HG02884 (cell line): ENCODE measurements at regions not wholly inside any gene's neighbourhood (a gene's known extent, or its start where the extent isn't known, plus 50 kb on each side); places are given as distances from the start of the nearest gene placed in this dataset.

Experiments used
- ATAC-seq: cut with Tn5 transposase; IDR thresholded peaks from one replicate; pipeline ENCODE4 v1.9.1; 2021; ENCODE audit warnings: mild to moderate bottlenecking, moderate library complexity; ENCODE audit not compliant: unreplicated experiment

DNA sequence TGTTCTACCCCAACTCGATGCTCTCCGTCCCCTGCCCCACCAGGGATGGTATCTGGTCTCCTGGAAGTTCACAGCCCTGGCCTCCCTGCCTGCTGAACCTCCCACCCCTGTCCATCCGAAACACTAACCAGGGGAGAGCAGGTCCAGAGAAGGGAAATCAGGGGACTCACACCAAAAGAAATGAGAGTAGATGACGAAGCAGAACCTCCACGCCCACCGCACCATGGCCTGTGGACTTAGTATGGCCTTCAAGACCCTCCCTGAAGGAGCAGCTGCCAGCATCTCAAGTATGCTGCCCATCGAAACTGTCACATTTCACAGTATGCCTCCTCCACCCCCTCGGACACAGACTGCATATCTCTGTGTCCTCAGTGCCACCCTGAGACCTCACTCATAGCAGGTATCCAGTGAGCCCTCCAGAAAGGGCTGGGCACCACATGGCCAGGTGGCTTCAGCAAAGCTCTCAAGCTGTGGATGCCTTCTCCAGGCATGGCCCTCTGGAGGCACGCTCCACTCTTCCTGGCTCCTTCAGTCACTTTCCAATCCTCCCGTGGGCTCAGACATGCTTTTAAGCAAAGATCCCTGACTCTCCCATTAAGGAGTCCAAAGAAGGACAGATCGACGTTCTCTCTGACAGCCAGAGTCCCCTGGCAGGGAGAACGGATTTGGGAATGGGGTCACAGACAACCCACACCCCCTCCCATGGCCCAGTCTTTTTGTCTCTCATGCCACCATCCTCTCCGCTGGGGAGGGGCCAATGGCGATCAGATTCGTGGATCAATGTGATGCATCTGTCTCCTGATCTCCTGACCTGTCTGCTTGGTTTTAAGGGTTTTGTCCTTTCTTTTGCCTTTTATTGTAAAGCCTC lies 158.4 kb downstream of the ANKRD60 start:
- no peak for ATAC-seq

DNA sequence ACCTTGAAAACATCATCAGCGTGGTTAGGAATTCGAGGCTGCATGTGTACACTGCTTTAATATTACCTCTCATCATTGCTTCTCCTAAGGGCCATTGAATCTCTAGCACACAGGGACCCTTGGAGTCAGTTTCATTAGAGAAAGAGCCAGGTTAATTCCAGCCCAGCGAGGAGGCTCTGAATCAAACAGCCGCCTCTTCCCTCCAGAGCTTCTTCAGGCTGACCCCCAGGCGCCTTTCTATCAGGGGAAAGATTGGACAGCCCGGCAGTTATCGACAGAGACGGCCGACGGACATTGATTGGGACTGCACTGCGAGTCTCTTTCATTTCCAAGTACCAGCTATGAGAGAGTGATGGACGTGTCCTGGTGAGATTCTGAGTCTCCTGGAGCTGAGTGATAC lies 159.2 kb downstream of the ANKRD60 start:
- ATAC-seq, result no peak

DNA sequence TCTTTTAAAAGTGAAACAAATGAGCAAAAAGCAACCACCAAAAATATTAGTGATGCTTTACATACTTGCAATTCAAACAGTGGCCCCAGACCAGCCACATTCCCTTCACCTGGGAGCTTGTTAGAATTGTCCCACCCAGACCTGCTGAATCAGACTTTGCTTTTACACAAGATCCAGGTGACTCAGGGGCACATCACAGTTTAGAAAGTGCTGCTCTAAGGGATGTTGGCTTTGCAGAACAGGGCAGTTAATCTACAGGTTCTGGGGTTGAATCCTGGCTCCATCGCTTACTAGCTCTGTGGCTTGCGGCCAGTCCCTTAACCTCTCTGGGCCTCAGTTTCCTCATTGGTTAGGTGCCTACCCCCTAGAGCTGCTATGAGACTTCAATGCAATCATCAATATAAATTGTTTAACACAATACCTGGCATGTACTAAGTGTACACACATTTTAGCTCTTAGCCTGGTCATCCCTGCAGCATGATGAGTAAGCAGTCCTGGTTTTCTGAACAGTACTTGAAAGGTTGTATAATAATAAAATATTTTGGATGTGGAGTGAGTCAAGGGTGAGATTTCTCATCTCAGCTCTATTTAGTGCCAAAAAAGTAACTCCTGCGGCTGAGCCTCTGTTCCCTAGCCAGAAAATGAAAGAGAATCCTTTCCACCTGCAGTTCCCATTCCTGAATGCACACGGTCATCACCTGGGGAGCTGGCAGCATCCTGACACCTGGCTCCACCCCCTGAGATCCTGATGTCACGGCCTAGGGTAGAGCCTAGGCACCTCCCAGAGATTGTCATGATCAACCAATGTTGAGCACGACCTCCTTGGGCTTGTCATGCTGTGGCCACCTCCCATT lies 162.7 kb downstream of the ANKRD60 start:
- ATAC-seq, result no peak

DNA sequence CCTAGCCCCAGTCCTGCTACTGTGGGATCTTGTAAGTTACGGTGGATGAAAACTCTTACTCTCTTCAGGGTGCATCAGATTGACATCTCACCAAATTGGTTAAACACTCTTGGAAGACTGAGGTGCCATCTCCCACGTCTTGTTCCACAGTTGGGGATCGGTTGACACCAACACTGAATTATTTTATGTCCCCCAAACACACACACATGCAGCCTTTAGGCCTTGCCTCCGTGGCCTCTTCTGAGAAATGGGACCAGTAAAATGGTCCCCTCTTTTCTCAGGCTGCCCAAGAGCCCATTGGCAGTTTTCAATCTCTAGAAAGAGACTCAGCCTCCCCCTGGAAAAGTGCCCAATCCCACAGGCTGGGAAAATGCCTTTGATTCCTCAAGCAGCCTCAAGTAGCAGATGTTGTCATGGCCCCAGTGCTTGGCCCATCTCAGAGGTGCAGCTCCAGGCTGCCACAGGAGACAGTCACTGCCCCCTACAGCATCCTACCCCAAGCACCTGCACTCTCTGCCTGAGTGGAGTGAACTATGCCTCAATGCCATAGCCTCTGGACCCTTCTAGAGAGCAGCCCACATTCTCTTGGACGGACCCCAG lies 163.9 kb downstream of the ANKRD60 start:
- no peak for ATAC-seq

DNA sequence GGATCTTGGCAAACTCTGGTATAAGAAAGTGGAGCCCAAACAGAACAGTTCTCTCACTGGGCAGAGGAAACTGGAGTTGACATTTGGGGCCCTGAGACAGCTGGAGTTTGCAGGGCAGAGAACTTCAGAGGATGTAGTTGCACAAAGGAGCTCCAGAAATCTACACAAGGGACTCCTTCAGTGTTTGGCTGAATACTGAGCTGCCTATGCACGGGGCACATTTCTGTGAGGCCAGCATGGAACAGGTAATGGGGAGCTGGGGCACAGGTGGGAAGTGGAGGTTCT lies 169.3 kb downstream of the ANKRD60 start:
- no peak for ATAC-seq

DNA sequence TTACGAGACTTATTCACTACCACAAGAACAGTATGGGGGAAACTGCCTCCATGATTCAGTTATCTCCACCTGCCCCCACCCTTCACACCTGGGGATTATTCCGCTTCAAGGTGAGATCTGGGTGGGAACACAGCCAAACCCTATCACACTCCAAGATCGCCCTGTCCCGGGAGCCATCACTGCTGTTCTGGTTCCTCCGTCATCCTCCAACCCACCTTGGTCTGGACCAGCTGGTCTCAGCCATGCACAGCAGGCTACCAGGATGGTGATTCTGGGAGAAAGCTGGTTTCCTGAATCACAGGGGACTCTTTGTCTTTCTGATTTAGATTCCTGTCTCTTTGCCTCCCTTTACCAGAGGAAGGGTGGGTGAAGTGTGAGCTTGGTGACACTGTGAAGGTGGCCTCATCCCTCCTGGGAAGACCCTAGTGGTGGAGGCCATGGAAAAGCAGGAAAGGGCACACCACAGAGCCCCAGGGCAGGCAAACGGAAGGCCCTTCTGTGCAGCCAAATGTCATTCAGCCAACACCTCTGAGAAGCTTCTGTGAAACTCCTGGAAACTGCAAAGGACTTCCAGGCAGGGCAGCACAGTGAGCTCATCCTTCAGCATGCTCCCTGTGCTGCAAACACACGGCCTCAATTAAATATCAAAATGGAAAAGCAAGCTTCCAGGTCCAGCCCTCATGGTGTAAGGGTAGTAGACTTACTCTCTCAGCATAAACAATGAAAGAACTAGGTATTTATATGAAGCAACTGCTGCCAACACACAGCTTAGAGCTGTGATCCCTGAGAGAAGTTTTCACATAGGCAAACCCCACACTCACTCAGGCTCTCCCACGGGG lies 169.8 kb downstream of the ANKRD60 start:
- no peak for ATAC-seq

DNA sequence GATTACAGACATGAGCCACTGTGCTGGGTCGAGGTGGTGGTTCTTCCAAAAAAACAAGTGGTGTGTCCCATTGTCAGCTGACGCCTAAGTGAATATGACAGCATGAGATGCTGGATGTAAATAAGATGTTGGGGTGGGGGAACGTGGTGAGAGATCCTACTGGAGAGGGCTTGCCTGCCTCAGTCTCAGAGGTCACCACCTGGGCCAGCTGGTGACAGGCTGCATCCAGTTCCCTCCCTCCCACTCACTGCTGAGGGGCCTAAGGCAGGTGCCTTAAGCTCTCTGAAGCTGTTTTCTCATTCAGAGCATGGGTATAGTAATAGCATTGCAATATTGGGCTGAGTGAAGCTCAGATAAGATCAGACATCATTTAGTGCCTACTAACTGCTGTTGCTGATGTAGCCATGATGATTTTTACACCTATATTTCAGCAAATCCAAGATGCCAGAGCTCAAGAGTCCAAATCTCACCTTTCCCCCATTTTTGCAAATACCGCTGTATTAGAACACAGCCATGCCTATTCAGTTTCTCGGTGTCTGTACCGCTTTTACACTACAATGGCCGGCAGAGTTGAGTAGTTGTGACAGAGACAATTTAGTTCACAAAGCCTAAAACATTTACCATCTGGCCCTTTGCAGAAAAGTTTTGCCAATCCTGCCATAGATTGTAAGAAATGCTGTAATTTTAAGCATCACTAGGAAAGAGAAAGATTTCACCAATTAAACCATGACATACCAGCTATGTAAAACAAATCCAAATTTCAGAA lies 171.3 kb downstream of the ANKRD60 start:
- ATAC-seq, result no peak

DNA sequence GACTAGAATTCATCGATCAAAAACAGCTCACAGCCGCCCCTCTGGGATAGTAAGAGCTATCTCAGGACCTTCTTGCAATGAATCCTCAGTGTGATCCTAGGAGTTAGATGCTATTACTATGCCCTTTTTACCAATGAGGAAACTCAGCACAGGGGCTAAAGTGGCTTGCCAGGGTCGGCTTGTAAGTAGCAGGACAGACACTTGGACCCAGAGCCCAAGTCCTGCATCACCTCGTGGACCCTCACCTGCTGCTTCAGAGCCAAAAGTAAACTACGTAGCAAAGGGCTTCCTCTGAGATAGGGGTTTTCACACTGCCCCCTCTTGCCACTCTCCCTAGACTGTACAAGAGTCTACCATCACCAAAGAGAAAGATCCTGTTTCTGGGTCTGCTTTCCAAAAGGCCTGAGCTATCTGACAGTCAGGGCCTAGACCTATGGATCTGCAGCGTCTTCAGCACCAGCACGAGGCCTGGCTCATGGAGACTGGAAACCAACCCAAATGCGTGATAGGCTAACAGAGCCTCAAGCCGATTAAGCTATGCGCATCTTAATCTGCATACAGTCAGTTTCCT lies 172.3 kb downstream of the ANKRD60 start:
- ATAC-seq, result no peak

DNA sequence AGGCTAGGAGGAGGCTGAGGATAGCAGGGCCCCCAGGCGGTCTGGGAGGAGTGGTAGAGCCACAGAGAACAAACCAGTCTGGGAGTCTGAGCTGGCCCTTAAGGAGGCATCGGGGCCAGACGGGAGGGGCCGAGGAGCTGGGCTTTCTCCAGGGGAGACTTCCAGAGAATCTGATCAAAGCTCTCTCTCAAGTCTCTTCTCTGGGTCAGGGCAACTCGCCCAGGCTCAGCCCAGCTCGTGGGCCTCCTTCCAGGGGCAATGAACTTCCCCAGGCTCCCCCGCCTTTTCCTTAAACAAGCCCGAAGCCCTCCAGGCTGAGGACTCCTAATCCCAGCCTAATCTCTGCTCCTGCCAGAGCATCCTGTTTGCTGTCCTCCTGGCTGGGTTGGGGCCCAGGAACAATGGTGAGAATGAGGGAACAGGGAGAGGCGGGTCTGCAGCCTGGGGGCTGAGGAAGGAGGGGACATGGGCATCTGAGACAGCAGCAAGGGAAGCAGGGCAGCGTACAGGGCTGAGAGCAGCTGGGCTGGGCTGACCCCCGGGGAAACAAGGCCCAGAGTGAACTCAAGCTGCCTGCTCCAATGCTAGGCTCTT lies 173.6 kb downstream of the ANKRD60 start:
- no peak for ATAC-seq

DNA sequence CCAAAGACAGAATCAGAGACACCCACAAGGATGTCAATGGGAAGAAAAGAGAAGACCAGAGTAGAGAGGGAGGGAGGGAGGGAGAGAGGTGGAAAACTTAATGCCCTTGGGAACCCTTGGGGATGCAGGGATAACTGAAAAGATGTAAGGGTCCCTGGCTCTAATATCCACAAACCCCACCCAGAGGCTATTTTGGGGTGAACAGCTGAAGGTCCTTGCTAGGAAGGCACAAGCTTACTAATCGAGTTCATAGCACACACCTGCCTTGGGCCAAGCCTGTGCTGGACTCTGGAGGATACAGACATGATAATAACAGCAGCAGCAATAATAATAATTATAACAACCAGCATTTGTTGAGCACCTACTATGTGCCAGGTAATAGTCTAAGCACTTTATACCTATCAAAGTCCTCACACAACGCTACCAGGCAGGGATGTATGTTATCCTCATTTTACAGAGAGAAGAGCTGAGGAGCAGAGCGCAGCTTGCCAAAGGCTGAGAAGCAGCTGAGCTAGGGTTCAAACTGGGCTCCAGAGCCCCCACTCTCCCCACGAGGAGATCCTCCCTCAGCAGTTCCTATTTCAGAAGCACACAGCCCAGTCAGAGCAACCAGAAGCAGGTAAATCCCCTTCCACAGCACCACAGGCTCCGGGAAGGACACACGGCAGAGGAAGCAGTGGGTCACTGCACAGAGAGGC lies 174.2 kb downstream of the ANKRD60 start:
- ATAC-seq, result no peak

DNA sequence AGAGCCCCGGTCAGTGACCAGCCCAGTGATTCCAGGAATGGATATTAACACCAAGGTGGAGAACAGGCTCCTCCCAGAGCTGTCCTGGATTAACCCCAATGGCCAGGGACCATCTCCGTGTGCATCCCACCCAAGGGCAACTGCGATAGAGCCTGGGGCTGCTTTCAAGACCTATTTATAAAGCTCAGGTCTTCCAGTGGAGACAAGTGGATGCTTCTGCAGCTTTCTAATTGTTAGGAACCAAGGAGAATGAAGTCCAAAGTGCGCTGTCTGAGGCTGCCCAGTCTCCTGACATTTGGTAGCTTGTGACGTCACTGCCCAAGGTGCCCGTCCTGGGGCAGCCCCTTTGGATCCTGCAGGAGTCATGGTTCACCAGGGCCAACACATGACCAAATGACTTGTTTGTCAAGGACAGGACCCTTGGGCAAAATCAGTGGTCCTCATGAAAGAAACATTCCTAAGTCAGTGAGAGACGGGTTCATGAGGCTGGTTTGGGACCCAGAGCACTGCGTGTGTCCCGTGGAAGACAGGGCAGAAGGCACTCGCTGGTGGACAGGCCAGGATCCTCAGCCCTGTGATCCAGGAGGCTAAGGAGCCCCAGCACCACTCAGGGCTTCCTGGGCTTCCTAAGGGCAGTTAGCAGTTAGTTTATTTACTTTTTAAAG lies 174.9 kb downstream of the ANKRD60 start:
- no peak for ATAC-seq

DNA sequence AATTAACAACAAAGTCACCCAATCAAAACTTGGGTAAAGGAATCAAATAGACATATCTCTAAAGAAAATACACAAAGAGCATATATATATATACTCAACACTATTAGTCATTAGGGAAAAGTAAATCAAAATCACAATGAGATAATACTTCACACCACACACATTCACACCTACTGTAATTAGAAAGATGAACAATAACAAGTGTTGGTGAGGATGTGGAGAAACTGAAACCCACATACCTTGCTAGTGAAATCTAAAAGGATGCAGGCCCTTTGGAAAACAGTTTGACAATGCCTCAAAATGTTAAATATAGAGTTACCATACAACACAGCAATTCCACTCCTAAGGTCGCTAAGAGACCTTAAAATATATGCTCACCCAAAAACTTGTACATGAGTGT lies 177.1 kb downstream of the ANKRD60 start:
- ATAC-seq, result no peak

DNA sequence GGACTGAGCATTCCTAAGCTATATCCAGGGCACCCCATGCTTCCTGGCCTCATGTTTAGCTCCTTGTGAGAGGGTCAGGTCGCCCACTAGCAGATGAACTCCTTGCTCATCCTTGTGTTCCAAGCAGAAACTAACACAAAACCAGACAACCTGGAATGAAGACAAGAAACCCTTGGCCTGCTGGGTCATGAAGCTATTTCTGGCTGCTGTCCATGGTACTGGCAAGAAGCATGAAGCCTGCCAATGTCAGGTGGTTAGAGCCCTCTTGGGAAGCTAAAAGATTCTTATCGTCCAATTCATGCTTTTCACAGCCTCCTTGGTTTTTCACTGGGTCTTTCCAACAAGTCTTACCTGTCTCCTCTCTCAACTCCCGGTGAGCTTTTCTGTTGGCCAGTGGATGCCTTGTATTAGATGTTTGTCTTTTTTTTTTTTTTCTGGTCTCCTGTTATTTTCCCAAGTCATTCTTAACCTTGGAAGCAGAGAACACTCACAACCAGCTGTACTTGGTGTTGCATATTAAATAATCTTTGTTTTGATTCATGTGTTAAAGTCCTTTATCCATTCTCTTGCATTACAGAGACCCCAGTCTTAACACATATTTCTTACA lies 180.3 kb downstream of the ANKRD60 start:
- no peak for ATAC-seq

DNA sequence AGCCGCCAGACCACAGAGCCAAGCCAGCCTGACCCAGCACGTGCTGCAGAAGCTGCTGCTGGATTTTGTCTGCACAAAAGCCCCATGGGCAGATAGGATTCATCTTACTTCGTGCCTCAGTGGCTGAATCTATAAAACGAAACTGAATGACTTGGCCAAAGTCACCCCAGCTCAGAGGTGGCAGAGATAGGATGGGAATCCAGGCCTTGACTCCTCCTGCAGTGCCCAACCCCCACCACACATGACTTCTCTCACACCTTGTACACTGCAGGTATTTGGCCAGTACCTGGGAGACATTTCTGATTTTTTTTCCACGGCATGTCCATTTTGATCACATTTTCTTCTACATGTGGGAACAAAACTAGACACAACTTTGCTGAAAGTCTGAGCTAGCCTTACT lies 182.1 kb downstream of the ANKRD60 start:
- no peak for ATAC-seq

DNA sequence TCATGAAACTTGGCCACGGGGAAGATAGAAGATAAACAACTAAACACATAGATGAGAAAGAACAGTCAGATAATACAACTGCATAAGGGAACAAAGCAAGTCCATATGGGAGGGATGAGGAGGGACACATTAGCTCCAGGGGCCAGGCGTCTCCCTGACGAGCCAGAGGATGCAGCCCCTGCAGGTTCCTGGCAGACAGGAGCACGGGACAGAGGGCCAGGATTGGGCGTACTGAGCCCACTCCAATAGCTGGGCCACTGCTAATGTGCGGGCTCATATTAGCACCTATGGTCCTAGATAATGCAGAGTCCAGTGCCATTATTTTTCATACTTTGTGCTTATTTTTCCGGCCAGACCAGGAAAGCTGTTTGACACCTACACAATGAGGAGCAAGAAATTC lies 182.9 kb downstream of the ANKRD60 start:
- no peak for ATAC-seq

DNA sequence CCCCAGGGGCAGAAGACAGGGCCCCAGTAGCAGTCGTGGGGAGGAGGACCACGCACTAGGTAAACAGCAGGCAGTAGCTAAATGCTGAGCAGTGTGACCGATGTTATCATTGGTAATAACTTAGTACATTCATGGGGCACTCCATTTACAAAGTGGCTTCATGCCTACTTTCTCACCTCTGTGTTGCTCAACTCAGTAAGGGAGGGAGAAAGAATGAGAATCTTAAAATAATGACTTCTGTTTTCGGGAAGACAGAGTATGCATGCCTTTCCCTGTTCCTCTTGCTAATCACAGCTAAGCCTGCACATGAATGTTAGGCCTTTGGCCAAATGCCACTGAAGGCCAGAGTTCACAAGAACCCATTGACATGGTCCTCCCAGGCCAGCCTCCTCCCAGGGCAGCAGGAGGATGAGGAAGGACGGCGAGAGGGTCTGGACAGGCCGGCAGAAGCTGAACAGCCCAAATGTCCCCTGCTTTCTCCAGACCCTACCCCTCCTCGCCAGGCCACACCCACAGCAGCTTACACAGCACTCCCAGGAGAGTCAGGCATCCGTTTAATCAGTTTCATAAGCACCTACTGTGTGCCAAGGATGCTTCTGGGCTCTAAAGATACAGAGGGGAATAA lies 183.4 kb downstream of the ANKRD60 start:
- no peak for ATAC-seq

DNA sequence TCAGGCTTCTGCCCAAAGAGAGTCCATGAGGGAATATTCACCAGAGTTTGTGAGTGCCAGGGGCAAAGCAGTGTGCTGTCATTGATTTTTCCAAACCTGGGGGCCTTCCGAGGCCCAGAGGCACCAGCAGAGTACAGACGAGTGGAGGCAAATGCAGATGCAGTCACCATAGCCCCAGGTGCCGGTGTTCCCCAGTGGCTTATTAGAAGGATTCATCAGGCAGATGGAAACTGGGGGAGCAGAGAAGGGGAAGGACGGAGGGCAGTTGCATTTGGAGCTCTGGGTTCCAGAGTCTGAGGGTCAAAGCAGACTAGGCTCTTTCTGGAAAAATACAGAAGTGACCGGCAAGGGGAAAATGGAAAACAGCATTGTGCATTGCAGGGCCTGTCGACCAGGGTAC lies 184.2 kb downstream of the ANKRD60 start:
- no peak for ATAC-seq
